K562 (cell line): ENCODE measurements at regions not wholly inside any gene's neighbourhood (a gene's known extent, or its start where the extent isn't known, plus 50 kb on each side); places are given as distances from the start of the nearest gene placed in this dataset.

ENCODE experiments used
- ARID4B ChIP-seq: sonication (generic); formaldehyde crosslinking; IDR thresholded peaks from 2 replicates; pipeline ENCODE4 v1.8.0; 2022; ENCODE audit warnings: mild to moderate bottlenecking, missing genetic modification reagents
- CHD2 ChIP-seq: IDR thresholded peaks from 2 replicates; pipeline ENCODE4 v1.6.1; 2011; ENCODE audit warnings: low read depth, low read length
- COPS2 ChIP-seq: fragments of 450-650 bp; conservative IDR thresholded peaks from 2 replicates; pipeline ENCODE4 v1.6.1; 2016; ENCODE audit warnings: mild to moderate bottlenecking, moderate library complexity
- DLX4 ChIP-seq: fragments of 250-450 bp; sonication (Bioruptor Pico); IDR thresholded peaks from 2 replicates; pipeline ENCODE4 v1.6.1; 2021; ENCODE audit warnings: mild to moderate bottlenecking
- IRF9 ChIP-seq: fragments of 450-650 bp; IDR thresholded peaks from 2 replicates; pipeline ENCODE4 v1.6.1; 2016; ENCODE audit warnings: missing biosample characterization, missing genetic modification characterization
- SMARCA4 ChIP-seq: fragments of 450-650 bp; IDR thresholded peaks from 2 replicates; pipeline ENCODE4 v1.6.1; 2016
- SUPT5H ChIP-seq: fragments of 450-650 bp; IDR thresholded peaks from 2 replicates; pipeline ENCODE4 v1.6.1; 2016
- ZBTB43 ChIP-seq: sonication (generic); formaldehyde crosslinking; IDR thresholded peaks from 2 replicates; pipeline ENCODE4 v1.8.0; 2023; ENCODE audit warnings: mild to moderate bottlenecking, missing genetic modification reagents

GRCh38 chr9:1271367-1271766 is 221.2 kb downstream of the DMRT2 start (continued):
- TF ChIP-seq ARID4B (CRISPR knock-in tag) (no peak), SUPT5H (no peak), IRF9 (tag) (no peak), ZBTB43 (no peak), COPS2 (no peak), SMARCA4 (no peak), DLX4 (no peak), CHD2 (no peak)
